Thyroid gland (tissue), 4 donors: ENCODE measurements at regions not wholly inside any gene's neighbourhood (a gene's known extent, or its start where the extent isn't known, plus 50 kb on each side); places are given as distances from the start of the nearest gene placed in this dataset.

ENCODE experiments used
- CTCF ChIP-seq, 6 experiments: fragments of 200-600 bp in 3 of 6; fragments of 450-650 bp in 3 of 6; sonication (generic) in 3 of 6; IDR thresholded peaks; one replicate each; pipeline ENCODE4 v1.5.1; 2016 to 2019; ENCODE audit warnings: antibody characterized with exemption in 6 of 6, mild to moderate bottlenecking in 2 of 6, inconsistent platforms in 1 of 6, moderate library complexity in 1 of 6
- POLR2A ChIP-seq, 2 donors: fragments of 450-650 bp; IDR thresholded peaks; one replicate each; pipeline ENCODE4 v1.6.1; 2017; ENCODE audit warnings: antibody characterized with exemption in 2 of 2, mild to moderate bottlenecking in 2 of 2, moderate library complexity in 1 of 2

- TF ChIP-seq CTCF (IDR thresholded peaks at IDR 0.05): no peak
- TF ChIP-seq POLR2A (IDR thresholded peaks at IDR 0.05): no peak
These were observed 283.2 kb upstream of the LYPLAL1 start for GRCh38 chr1:218890451-218890850.
